SK-N-MC (cell line): ENCODE measurements at regions not wholly inside any gene's neighbourhood (a gene's known extent, or its start where the extent isn't known, plus 50 kb on each side); places are given as distances from the start of the nearest gene placed in this dataset.

Experiments used
- EZH2 ChIP-seq: fragments of 200-600 bp; sonication (generic); IDR thresholded peaks from one replicate; pipeline ENCODE4 v1.6.1; 2017; ENCODE audit warnings: antibody characterized with exemption
- FOXP2 ChIP-seq: optimal IDR thresholded peaks from 2 replicates; pipeline ENCODE3; 2011; ENCODE audit warnings: mild to moderate bottlenecking, moderate library complexity; ENCODE audit not compliant: insufficient read depth; ENCODE audit errors: extremely low read length, control extremely low read depth
- POLR2AphosphoS5 ChIP-seq: IDR thresholded peaks from 2 replicates; pipeline ENCODE4 v1.6.1; 2012; ENCODE audit warnings: mild to moderate bottlenecking, low read depth, low read length, borderline replicate concordance

- TF ChIP-seq EZH2 (no peak), POLR2AphosphoS5 (no peak), FOXP2 (no peak)
Observed at GRCh38 chr2:238643400-238643907, 204.4 kb upstream of the TWIST2 start.
